DOHH2 (cell line): ENCODE measurements at regions not wholly inside any gene's neighbourhood (a gene's known extent, or its start where the extent isn't known, plus 50 kb on each side); places are given as distances from the start of the nearest gene placed in this dataset.

Experiments used
- H3F3A ChIP-seq: fragments of 200-600 bp; sonication (generic), shearing (Covaris generic); 2 replicates; pipeline ENCODE4 v1.6.0; 2016; ENCODE audit warnings: antibody characterized with exemption, mild to moderate bottlenecking; ENCODE audit not compliant: control insufficient read depth, insufficient read depth
- H3K27ac ChIP-seq: fragments of 200-600 bp; sonication (generic); 2 replicates; pipeline ENCODE4 v1.5.1; 2014; ENCODE audit warnings: low read depth, mild to moderate bottlenecking, low read length, moderate library complexity
- H3K27me3 ChIP-seq: fragments of 200-600 bp; sonication (generic); 2 replicates; pipeline ENCODE4 v1.6.1; 2014; ENCODE audit warnings: mild to moderate bottlenecking, low read length, mixed read lengths; ENCODE audit not compliant: control insufficient read depth
- H3K36me3 ChIP-seq: fragments of 200-600 bp; sonication (generic); 2 replicates; pipeline ENCODE4 v1.6.1; 2014; ENCODE audit warnings: mild to moderate bottlenecking, low read length, moderate library complexity, mixed read lengths; ENCODE audit not compliant: control insufficient read depth
- H3K4me1 ChIP-seq: fragments of 200-600 bp; sonication (generic); 2 replicates; pipeline ENCODE4 v1.6.1; 2014; ENCODE audit warnings: mild to moderate bottlenecking, low read length, mixed read lengths; ENCODE audit not compliant: control insufficient read depth
- H3K4me2 ChIP-seq: fragments of 200-600 bp; sonication (generic); 2 replicates; pipeline ENCODE4 v1.6.0; 2014; ENCODE audit warnings: mild to moderate bottlenecking, low read length, moderate library complexity
- H3K4me3 ChIP-seq: fragments of 200-600 bp; sonication (generic); 2 replicates; pipeline ENCODE4 v1.5.1; 2014; ENCODE audit warnings: mild to moderate bottlenecking, low read length, mixed read lengths
- H3K79me2 ChIP-seq: fragments of 200-600 bp; sonication (generic); 2 replicates; pipeline ENCODE4 v1.6.1; 2014; ENCODE audit warnings: mild to moderate bottlenecking, low read length, mixed read lengths; ENCODE audit not compliant: control insufficient read depth
- H3K9me2 ChIP-seq: fragments of 200-600 bp; sonication (generic); replicated peaks from 2 replicates; pipeline ENCODE4 v1.6.1; 2014; ENCODE audit warnings: mild to moderate bottlenecking, low read length, mixed read lengths; ENCODE audit not compliant: control insufficient read depth
- H3K9me3 ChIP-seq: fragments of 200-600 bp; sonication (generic); 2 replicates; pipeline ENCODE4 v1.6.1; 2014; ENCODE audit warnings: antibody characterized with exemption, low read length, mixed read lengths; ENCODE audit not compliant: control insufficient read depth, insufficient read depth
- H4K20me1 ChIP-seq: fragments of 200-600 bp; sonication (generic); 2 replicates; pipeline ENCODE4 v1.6.0; 2014; ENCODE audit warnings: low read depth, mild to moderate bottlenecking, antibody characterized with exemption, low read length, moderate library complexity; ENCODE audit not compliant: control insufficient read depth, insufficient read depth
- EZH2phosphoT487 ChIP-seq: fragments of 200-600 bp; sonication (generic); IDR thresholded peaks from 2 replicates; pipeline ENCODE4 v1.6.1; 2017; ENCODE audit warnings: borderline replicate concordance, mild to moderate bottlenecking, antibody characterized with exemption, low read length, moderate library complexity, mixed read lengths
- TF ChIP-seq, protein P1 (sequence below): fragments of 200-600 bp; sonication (generic); IDR thresholded peaks from one replicate; pipeline ENCODE4 v1.5.1; 2014; ENCODE audit warnings: antibody characterized with exemption, mild to moderate bottlenecking, low read depth, low read length; ENCODE audit not compliant: poor library complexity, severe bottlenecking

DNA sequence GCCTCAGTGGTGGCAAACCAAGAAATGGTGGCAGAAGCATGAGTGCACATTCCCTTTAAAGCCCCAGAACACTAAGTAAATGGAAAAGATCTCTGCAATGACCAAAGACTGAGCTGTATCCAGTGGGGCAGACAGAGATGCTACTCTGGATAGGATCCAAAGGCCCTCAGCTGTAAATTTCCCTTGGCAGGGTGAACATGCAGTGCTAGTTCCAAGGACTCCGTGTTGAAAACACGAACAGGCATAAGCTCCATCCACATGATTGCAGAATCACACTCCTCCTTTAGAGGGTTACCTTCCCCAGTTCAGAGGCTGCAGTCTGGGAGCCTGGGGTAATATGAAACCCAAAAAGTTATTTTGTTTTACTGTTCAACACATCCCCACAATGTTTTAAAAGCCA lies 98.6 kb upstream of the KLF7 start:
- Histone ChIP-seq H3K27ac (no peak overlapping the region), H3F3A (no peaks in the 10 kb centered on the region), H3K36me3 (no peaks in the 10 kb centered on the region), H3K9me3 (no peaks in the 10 kb centered on the region), H3K4me1 (no peaks in the 10 kb centered on the region), H3K79me2 (no peaks in the 10 kb centered on the region), H4K20me1 (no peaks in the 10 kb centered on the region), H3K9me2 (no peaks in the 10 kb centered on the region), H3K27me3 (no peaks in the 10 kb centered on the region), H3K4me2 (no peak overlapping the region), H3K4me3 (no peak overlapping the region)
- TF ChIP-seq, protein P1, sequence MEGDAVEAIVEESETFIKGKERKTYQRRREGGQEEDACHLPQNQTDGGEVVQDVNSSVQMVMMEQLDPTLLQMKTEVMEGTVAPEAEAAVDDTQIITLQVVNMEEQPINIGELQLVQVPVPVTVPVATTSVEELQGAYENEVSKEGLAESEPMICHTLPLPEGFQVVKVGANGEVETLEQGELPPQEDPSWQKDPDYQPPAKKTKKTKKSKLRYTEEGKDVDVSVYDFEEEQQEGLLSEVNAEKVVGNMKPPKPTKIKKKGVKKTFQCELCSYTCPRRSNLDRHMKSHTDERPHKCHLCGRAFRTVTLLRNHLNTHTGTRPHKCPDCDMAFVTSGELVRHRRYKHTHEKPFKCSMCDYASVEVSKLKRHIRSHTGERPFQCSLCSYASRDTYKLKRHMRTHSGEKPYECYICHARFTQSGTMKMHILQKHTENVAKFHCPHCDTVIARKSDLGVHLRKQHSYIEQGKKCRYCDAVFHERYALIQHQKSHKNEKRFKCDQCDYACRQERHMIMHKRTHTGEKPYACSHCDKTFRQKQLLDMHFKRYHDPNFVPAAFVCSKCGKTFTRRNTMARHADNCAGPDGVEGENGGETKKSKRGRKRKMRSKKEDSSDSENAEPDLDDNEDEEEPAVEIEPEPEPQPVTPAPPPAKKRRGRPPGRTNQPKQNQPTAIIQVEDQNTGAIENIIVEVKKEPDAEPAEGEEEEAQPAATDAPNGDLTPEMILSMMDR: no peak
- no peak for TF ChIP-seq EZH2phosphoT487

DNA sequence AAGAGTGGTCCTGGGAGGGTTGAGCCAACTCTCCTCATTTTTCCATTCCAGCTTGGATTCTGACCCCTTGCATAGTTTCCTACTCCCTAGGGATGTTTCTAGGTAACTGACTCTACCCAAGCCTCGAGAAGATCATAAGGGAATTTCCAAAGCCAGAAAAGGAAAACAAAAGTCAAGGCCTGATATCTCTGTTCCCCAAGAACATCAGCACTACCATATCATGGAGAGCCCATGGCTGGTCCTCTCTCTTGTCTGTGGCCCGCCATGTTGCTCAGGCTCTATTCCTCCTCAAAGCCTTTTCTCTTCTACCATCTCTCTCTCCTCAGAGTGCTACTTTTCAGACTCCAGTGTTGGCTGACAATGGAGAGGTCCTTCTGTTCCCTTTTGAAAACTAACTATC lies 99.6 kb upstream of the KLF7 start:
- no peak for TF ChIP-seq EZH2phosphoT487
- TF ChIP-seq, protein P1: no peak
- Histone ChIP-seq H3F3A (no peaks in the 10 kb centered on the region), H3K36me3 (no peaks in the 10 kb centered on the region), H3K9me3 (no peaks in the 10 kb centered on the region), H3K4me1 (no peaks in the 10 kb centered on the region), H3K27ac (no peak overlapping the region), H3K4me2 (no peak overlapping the region), H3K27me3 (no peaks in the 10 kb centered on the region), H3K9me2 (no peaks in the 10 kb centered on the region), H4K20me1 (no peaks in the 10 kb centered on the region), H3K79me2 (no peaks in the 10 kb centered on the region), H3K4me3 (no peak overlapping the region)

DNA sequence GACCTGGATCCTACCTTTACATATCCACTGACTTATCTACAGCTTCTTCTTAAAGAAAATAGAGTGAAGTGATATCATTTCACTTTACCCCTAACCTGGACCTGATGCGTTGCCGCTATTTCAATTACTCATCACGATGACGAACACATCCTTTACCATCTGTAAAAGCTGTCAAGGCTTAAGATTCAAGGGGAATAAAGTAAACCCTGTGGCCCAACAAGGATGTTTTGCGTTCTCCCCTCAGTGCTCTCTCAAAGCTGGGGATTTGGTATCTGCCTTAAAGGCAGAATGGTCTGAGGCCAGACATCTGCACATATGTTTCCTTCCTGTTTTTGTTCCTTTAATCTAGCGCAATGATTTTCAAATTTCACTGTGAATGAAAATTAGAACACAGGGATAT lies 100.1 kb upstream of the KLF7 start:
- no peaks in the 10 kb centered on the region for H3K9me3 ChIP-seq
- no peak for TF ChIP-seq EZH2phosphoT487
- TF ChIP-seq, protein P1: no peak
- H4K20me1 ChIP-seq: no peaks in the 10 kb centered on the region
- H3K36me3 ChIP-seq: no peaks in the 10 kb centered on the region
- no peak overlapping the region for H3K4me2 ChIP-seq
- H3K4me3 ChIP-seq: no peak overlapping the region
- no peak overlapping the region for H3K27ac ChIP-seq
- H3F3A ChIP-seq: no peaks in the 10 kb centered on the region
- H3K79me2 ChIP-seq: no peaks in the 10 kb centered on the region
- H3K9me2 ChIP-seq: no peaks in the 10 kb centered on the region
- no peaks in the 10 kb centered on the region for H3K4me1 ChIP-seq
- no peaks in the 10 kb centered on the region; the same call in 1 of the 2 replicates for H3K27me3 ChIP-seq

DNA sequence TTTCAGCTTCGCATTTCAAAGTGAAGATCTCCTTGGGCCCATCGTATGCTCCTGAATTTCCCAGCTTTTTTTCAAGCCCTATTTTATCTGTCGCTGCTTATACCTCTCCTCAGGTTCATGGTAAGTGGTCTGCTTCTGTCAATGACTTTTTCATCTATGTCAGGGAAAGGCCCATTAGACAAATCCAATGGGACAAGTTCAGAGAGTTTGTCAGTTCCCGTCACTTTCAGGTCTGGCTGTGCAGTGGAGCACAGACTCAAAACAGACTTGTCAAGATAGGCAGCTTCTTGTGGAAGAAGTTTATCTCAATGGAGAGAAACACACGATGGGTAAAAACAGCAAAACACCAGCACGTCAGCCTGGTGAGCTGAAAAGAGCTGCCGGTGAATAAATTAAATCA lies 100.9 kb upstream of the KLF7 start:
- Histone ChIP-seq H3K27ac (no peak overlapping the region), H3K4me2 (no peak overlapping the region), H3K4me3 (no peak overlapping the region), H3K36me3 (no peaks in the 10 kb centered on the region), H3K9me2 (no peaks in the 10 kb centered on the region), H3K27me3 (no peaks in the 10 kb centered on the region; the same call in 1 of the 2 replicates), H4K20me1 (no peaks in the 10 kb centered on the region), H3K79me2 (no peaks in the 10 kb centered on the region), H3F3A (no peaks in the 10 kb centered on the region), H3K4me1 (no peaks in the 10 kb centered on the region), H3K9me3 (no peaks in the 10 kb centered on the region)
- no peak for TF ChIP-seq EZH2phosphoT487
- TF ChIP-seq, protein P1: no peak
